Spleen (tissue), 7 donors: ENCODE measurements at regions not wholly inside any gene's neighbourhood (a gene's known extent, or its start where the extent isn't known, plus 50 kb on each side); places are given as distances from the start of the nearest gene placed in this dataset.

Experiments used
- POLR2A ChIP-seq, 3 donors: fragments of 450-650 bp; IDR thresholded peaks; one replicate each; pipeline ENCODE4 v1.5.1; 2017; ENCODE audit warnings: antibody characterized with exemption in 3 of 3, mild to moderate bottlenecking in 1 of 3
- TF ChIP-seq, protein P1 (sequence below), 11 experiments: fragments of 200-600 bp in 7 of 11; fragments of 450-650 bp in 4 of 11; sonication (generic) in 4 of 11; IDR thresholded peaks in 8 of 11; conservative IDR thresholded peaks in 3 of 11; 1 replicate in 7 of 11; 2 replicates in 4 of 11; pipeline versions ENCODE4 v1.4.0 to v1.8.0; 2016 to 2021; ENCODE audit warnings: antibody characterized with exemption in 11 of 11, inconsistent platforms in 4 of 11, mild to moderate bottlenecking in 1 of 11
- donor health status: DM: no; HTN: no; CAD: no; lungs with moderate emphysema.
- donor health status: DM: no; HTN: no; CAD: no.
- donor health status: DM: no; HTN: no; CAD: no.

DNA sequence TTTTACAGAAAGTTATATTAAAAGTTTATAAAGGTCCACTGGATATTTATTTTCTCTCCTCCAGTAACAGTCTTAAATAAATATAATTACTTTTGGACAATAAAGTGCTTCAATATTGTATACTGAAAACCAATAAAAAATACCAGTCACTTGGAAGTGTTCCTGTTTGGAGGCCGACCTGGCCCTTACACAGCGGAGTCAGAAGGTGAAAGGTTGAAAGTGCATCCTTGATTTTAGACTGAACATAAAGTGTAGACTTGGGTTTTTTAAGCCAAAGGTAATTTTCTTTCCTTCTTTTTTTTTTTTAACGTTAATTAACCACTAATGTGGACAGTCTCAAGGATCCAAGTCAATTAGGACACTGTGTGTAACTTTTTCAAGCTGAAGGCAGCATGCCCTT is 152.3 kb upstream of the TBX18 start:
- TF ChIP-seq, protein P1, sequence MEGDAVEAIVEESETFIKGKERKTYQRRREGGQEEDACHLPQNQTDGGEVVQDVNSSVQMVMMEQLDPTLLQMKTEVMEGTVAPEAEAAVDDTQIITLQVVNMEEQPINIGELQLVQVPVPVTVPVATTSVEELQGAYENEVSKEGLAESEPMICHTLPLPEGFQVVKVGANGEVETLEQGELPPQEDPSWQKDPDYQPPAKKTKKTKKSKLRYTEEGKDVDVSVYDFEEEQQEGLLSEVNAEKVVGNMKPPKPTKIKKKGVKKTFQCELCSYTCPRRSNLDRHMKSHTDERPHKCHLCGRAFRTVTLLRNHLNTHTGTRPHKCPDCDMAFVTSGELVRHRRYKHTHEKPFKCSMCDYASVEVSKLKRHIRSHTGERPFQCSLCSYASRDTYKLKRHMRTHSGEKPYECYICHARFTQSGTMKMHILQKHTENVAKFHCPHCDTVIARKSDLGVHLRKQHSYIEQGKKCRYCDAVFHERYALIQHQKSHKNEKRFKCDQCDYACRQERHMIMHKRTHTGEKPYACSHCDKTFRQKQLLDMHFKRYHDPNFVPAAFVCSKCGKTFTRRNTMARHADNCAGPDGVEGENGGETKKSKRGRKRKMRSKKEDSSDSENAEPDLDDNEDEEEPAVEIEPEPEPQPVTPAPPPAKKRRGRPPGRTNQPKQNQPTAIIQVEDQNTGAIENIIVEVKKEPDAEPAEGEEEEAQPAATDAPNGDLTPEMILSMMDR (IDR thresholded peaks at IDR 0.05 in 8 of 11, conservative IDR thresholded peaks at IDR 0.05 in 3 of 11) = no peak
- TF ChIP-seq POLR2A (IDR thresholded peaks at IDR 0.05) = no peak
